ENCODE measurements at regions not wholly inside any gene's neighbourhood (a gene's known extent, or its start where the extent isn't known, plus 50 kb on each side); places are given as distances from the start of the nearest gene placed in this dataset.

GRCh38 chr4:64539234-64539849 is 130.1 kb upstream of the TECRL start:
- peak; percentile 64 for DNase-seq

- DNase-seq: no peak
Measured at GRCh38 chr4:64538219-64538618, 129.0 kb upstream of the TECRL start.

- no peak for DNase-seq
Measured at GRCh38 chr4:64533637-64534036, 124.4 kb upstream of the TECRL start.

GRCh38 chr4:64533159-64533558 is 123.9 kb upstream of the TECRL start:
- DNase-seq: no peak

GRCh38 chr4:64520421-64520820 is 111.2 kb upstream of the TECRL start:
- DNase-seq: no peak

- DNase-seq: no peak
Measured at GRCh38 chr4:64518600-64518999, 109.3 kb upstream of the TECRL start.

GRCh38 chr4:64516176-64516575 is 106.9 kb upstream of the TECRL start:
- DNase-seq: no peak

GRCh38 chr4:64508089-64508488 is 98.8 kb upstream of the TECRL start:
- no peak for DNase-seq

- DNase-seq: no peak
Measured at GRCh38 chr4:64503945-64504675, 94.9 kb upstream of the TECRL start.

- no peak for DNase-seq
Measured at GRCh38 chr4:64503416-64503815, 94.2 kb upstream of the TECRL start.

- no peak for DNase-seq
Measured at GRCh38 chr4:64497491-64497890, 88.2 kb upstream of the TECRL start.

GRCh38 chr4:64495946-64496345 is 86.7 kb upstream of the TECRL start:
- DNase-seq: no peak

- DNase-seq: no peak
Measured at GRCh38 chr4:64489628-64490027, 80.4 kb upstream of the TECRL start.

- no peak for DNase-seq
Measured at GRCh38 chr4:64479338-64479737, 70.1 kb upstream of the TECRL start.

- DNase-seq: no peak
Measured at GRCh38 chr4:64477127-64477526, 67.9 kb upstream of the TECRL start.

- DNase-seq: no peak
Measured at GRCh38 chr4:64465263-64465662, 56.0 kb upstream of the TECRL start.

GRCh38 chr4:64464581-64464980 is 55.3 kb upstream of the TECRL start:
- DNase-seq: no peak

All from activated CD4-positive, alpha-beta T cell treated with anti-CD3 and anti-CD28 coated beads, Interleukin-10, Interleukin-2, amounts not matched to agents 100 ng/mL and 50 ng/mL, durations not matched to agents 16 hours and 8 hours (primary cell).